GM12878 (cell line): ENCODE measurements at regions not wholly inside any gene's neighbourhood (a gene's known extent, or its start where the extent isn't known, plus 50 kb on each side); places are given as distances from the start of the nearest gene placed in this dataset.
A peak's percentile ranks its signal among the peaks of the same experiment; 100 is the strongest.

Source experiments
- ATAC-seq: fragments of 200-7000 bp; cut with Tn5 transposase; 3 replicates; pipeline ENCODE4 v1.9.1; 2020; ENCODE audit warnings: mild to moderate bottlenecking, moderate library complexity
- BruUV-seq: library from RNA; stranded (reverse); fragments of 400-500 nt; replicated peaks from 2 replicates; lab custom pipeline; 2021; lab: Mats Ljungman, UMichigan
- CTCF ChIA-PET: fragments of 300-600 bp; sonication (Branson Sonifier 250); formaldehyde crosslinking; extraction: SDS; loops from one replicate; lab custom pipeline; 2021; ENCODE audit warnings: inconsistent platforms; lab: Yijun Ruan, JAX
- POLR2A ChIA-PET: fragments of 350-600 bp; formaldehyde crosslinking; extraction: SDS; loops from one replicate; lab custom pipeline; 2021; ENCODE audit warnings: inconsistent platforms; lab: Charles Lee
- RAD21 ChIA-PET: fragments of 300-600 bp; sonication (Branson Sonifier 250); formaldehyde crosslinking; loops from one replicate; lab custom pipeline; 2023; ENCODE audit warnings: antibody characterized with exemption; ENCODE audit not compliant: unreplicated experiment; lab: Charles Lee
- SMC1A ChIA-PET: fragments of 300-600 bp; sonication (Branson Sonifier 250); formaldehyde crosslinking; loops from one replicate; lab custom pipeline; 2023; ENCODE audit not compliant: unreplicated experiment, uncharacterized antibody; lab: Charles Lee
- DNase-seq: peaks from one replicate; pipeline ENCODE4 v3.0.0-alpha.2; 2011; ENCODE audit warnings: low read depth, low spot score
- FAIRE-seq: peaks from 3 replicates; lab custom pipeline; 2011; peaks lifted over from hg19 to GRCh38; lab: Jason Lieb, UNC
- H2AFZ ChIP-seq: 2 replicates; pipeline ENCODE4 v1.6.0; 2011; ENCODE audit warnings: low read depth, low read length, control low read depth; ENCODE audit not compliant: control insufficient read depth
- H3K27ac ChIP-seq: 2 replicates; pipeline ENCODE4 v1.5.1; 2011; ENCODE audit warnings: control low read depth; ENCODE audit not compliant: control insufficient read depth, insufficient read depth
- H3K27me3 ChIP-seq, 2 experiments: replicated peaks in 1 of 2; 2 replicates each; pipeline versions ENCODE4 v1.6.0 to v1.6.1; 2011; ENCODE audit warnings: low read length in 1 of 2; ENCODE audit not compliant: control insufficient read depth in 2 of 2, insufficient read depth in 2 of 2
- H3K36me3 ChIP-seq, 2 experiments: 2 replicates each; pipeline ENCODE4 v1.5.1; 2011; ENCODE audit warnings: low read length in 1 of 2; ENCODE audit not compliant: control insufficient read depth in 2 of 2, insufficient read depth in 2 of 2
- H3K4me1 ChIP-seq: 2 replicates; pipeline ENCODE4 v1.6.1; 2011; ENCODE audit warnings: mild to moderate bottlenecking, low read length, moderate library complexity, mixed read lengths; ENCODE audit not compliant: control insufficient read depth, insufficient read depth
- H3K4me2 ChIP-seq: 2 replicates; pipeline ENCODE4 v1.6.0; 2011; ENCODE audit warnings: control low read depth; ENCODE audit not compliant: control insufficient read depth, insufficient read depth
- H3K4me3 ChIP-seq: fragments of 200-600 bp; sonication (generic); 2 replicates; pipeline ENCODE4 v1.5.1; 2016
- H3K79me2 ChIP-seq: 2 replicates; pipeline ENCODE4 v1.6.0; 2011; ENCODE audit warnings: low read length; ENCODE audit not compliant: control insufficient read depth, insufficient read depth
- H3K9ac ChIP-seq: 2 replicates; pipeline ENCODE4 v1.8.0; 2011; ENCODE audit warnings: low read length, control low read depth, mixed read lengths; ENCODE audit not compliant: control insufficient read depth, insufficient read depth
- H3K9me3 ChIP-seq: replicated peaks from 3 replicates; pipeline ENCODE4 v1.5.1; 2011; ENCODE audit warnings: mild to moderate bottlenecking, low read length; ENCODE audit not compliant: control insufficient read depth, insufficient read depth
- H4K20me1 ChIP-seq: 2 replicates; pipeline ENCODE4 v1.6.0; 2011; ENCODE audit not compliant: control insufficient read depth, insufficient read depth
- BHLHE40 ChIP-seq, 2 experiments: fragments of 450-650 bp in 1 of 2; IDR thresholded peaks; 2 replicates each; pipeline ENCODE4 v1.6.1; 2011 to 2017; ENCODE audit warnings: low read depth in 2 of 2, borderline replicate concordance in 1 of 2, improper control_type of control experiment in 1 of 2, low read length in 1 of 2, mild to moderate bottlenecking in 1 of 2
- BMI1 ChIP-seq: fragments of 450-650 bp; IDR thresholded peaks from 2 replicates; pipeline ENCODE4 v1.6.1; 2016; ENCODE audit warnings: mild to moderate bottlenecking, moderate library complexity, borderline replicate concordance
- CREB1 ChIP-seq: IDR thresholded peaks from 2 replicates; pipeline ENCODE4 v1.6.1; 2012; ENCODE audit warnings: low read depth, mild to moderate bottlenecking, inconsistent platforms
- IRF3 ChIP-seq: fragments of 450-650 bp; IDR thresholded peaks from 2 replicates; pipeline ENCODE4 v1.6.1; 2014; ENCODE audit warnings: mild to moderate bottlenecking
- MXI1 ChIP-seq: fragments of 150-350 bp; IDR thresholded peaks from 2 replicates; pipeline ENCODE4 v1.6.1; 2011; ENCODE audit warnings: low read depth, mild to moderate bottlenecking, inconsistent platforms, low read length, improper control_type of control experiment
- MYB ChIP-seq: fragments of 150-350 bp; IDR thresholded peaks from 2 replicates; pipeline ENCODE4 v1.6.1; 2014; ENCODE audit warnings: mild to moderate bottlenecking, low read depth, low read length, borderline replicate concordance
- NBN ChIP-seq: fragments of 450-650 bp; IDR thresholded peaks from 2 replicates; pipeline ENCODE4 v1.6.1; 2016
- POLR2AphosphoS5 ChIP-seq: IDR thresholded peaks from 2 replicates; pipeline ENCODE4 v1.6.1; 2011; ENCODE audit warnings: mild to moderate bottlenecking, low read length, inconsistent platforms
- RAD21 ChIP-seq: IDR thresholded peaks from 2 replicates; pipeline ENCODE4 v1.6.1; 2011; ENCODE audit warnings: mild to moderate bottlenecking, low read depth, low read length, moderate library complexity; ENCODE audit not compliant: insufficient read depth
- RBBP5 ChIP-seq: fragments of 200-600 bp; sonication (generic); conservative IDR thresholded peaks from 2 replicates; pipeline ENCODE4 v1.6.1; 2016
- RELB ChIP-seq: fragments of 450-650 bp; IDR thresholded peaks from 2 replicates; pipeline ENCODE4 v1.6.1; 2017; ENCODE audit warnings: low read depth, mild to moderate bottlenecking, moderate library complexity
- REST ChIP-seq: IDR thresholded peaks from 2 replicates; pipeline ENCODE4 v1.6.1; 2012; ENCODE audit warnings: mild to moderate bottlenecking, low read depth, low read length
- SMAD5 ChIP-seq: IDR thresholded peaks from 2 replicates; pipeline ENCODE4 v1.6.1; 2016; ENCODE audit warnings: antibody characterized with exemption, low read depth
- SREBF1 ChIP-seq: IDR thresholded peaks from 2 replicates; pipeline ENCODE4 v1.6.1; 2012; ENCODE audit warnings: mild to moderate bottlenecking, low read length
- ZBED1 ChIP-seq: IDR thresholded peaks from 2 replicates; pipeline ENCODE4 v1.6.1; 2016; ENCODE audit warnings: borderline replicate concordance
- ZBTB33 ChIP-seq: fragments of 450-650 bp; IDR thresholded peaks from 2 replicates; pipeline ENCODE4 v1.6.1; 2017; ENCODE audit warnings: mild to moderate bottlenecking
- WGBS: methylation state at CpG from one replicate; pipeline ENCODE4 v1.1.6; 2016; ENCODE audit warnings: low lambda C conversion rate; ENCODE audit not compliant: insufficient replicate concordance, insufficient coverage; ENCODE audit errors: missing lambda C conversion rate; 5-methylcytosine and 5-hydroxymethylcytosine counted together
- in situ Hi-C: fragments of 300-500 bp; cut with MboI; formaldehyde crosslinking; loops from 9 replicates; pipeline ENCODE4 v1.14.3; 2018; ENCODE audit warnings: mixed read lengths
- intact Hi-C: fragments of 100-400 bp; cut with micrococcal nuclease; formaldehyde crosslinking; loops from one replicate; pipeline ENCODE4 v1.14.2; 2022; ENCODE audit not compliant: unreplicated experiment

- TF ChIP-seq IRF3 (no peak), BMI1 (no peak), NBN (no peak), RBBP5 (no peak), REST (no peak), POLR2AphosphoS5 (no peak)
Observed at GRCh38 chr4:161256172-161256571, 907.6 kb downstream of the FSTL5 start (continued).

GRCh38 chr4:161254375-161254774 is 909.4 kb downstream of the FSTL5 start:
- ATAC-seq (peak; percentile 51), DNase-seq (no peak), FAIRE-seq (no peak)
- CTCF ChIA-PET = interaction anchor here (0.7 to 3.2 kb wide), 24 partner anchors 8 to 1767 kb away, joined by 3 to 22 read pairs (median 4); no protein-coding TSS in a partner anchor
- H3K79me2 ChIP-seq = no peaks in the 10 kb centered on the region
- no peak overlapping the region for H3K4me3 ChIP-seq
- in situ Hi-C loops = loop anchor here (25.0 kb wide), 1 partner anchor 708 kb away; no protein-coding TSS in a partner anchor
- H2AFZ ChIP-seq = no peak overlapping the region
- no peaks in the 10 kb centered on the region for H3K4me1 ChIP-seq
- intact Hi-C loops = loop anchor here (5.0 kb wide), 1 partner anchor 303 kb away; no protein-coding TSS in a partner anchor
- 0% methylated on average over 3 of the region's 3 CpGs for WGBS
- RAD21 ChIA-PET = interaction anchor here (1.3 to 6.2 kb wide), 3 partner anchors 199 to 1768 kb away, joined by 3 to 40 read pairs (median 4); no protein-coding TSS in a partner anchor
- SMC1A ChIA-PET = interaction anchor here (0.7 to 2.3 kb wide), 15 partner anchors 11 to 1300 kb away, joined by 3 to 11 read pairs (median 4); no protein-coding TSS in a partner anchor
- H3K4me2 ChIP-seq = no peak overlapping the region
- H3K9me3 ChIP-seq = no peaks in the 10 kb centered on the region; the same call in 2 of the 3 replicates
- no peaks in the 10 kb centered on the region for H4K20me1 ChIP-seq
- POLR2A ChIA-PET = no interaction called here
- no peak overlapping the region for H3K27ac ChIP-seq
- no peaks in the 10 kb centered on the region for H3K27me3 ChIP-seq
- no peaks in the 10 kb centered on the region for H3K36me3 ChIP-seq
- no TSS peak for BruUV-seq
- H3K9ac ChIP-seq = no peak overlapping the region
- TF ChIP-seq ZBTB33 (no peak), MXI1 (no peak), MYB (no peak), SREBF1 (no peak), BHLHE40 (IDR thresholded peaks at IDR 0.05; ENCODE audit: borderline replicate concordance in 1 of 2, low read depth in 2 of 2, low read length in 1 of 2) (no peak), RAD21 (peak; percentile 18; the same call in 1 of the 2 replicates), CREB1 (no peak), RELB (no peak), SMAD5 (no peak), ZBED1 (no peak), BMI1 (no peak)
